PC-9 (cell line): ENCODE measurements at regions not wholly inside any gene's neighbourhood (a gene's known extent, or its start where the extent isn't known, plus 50 kb on each side); places are given as distances from the start of the nearest gene placed in this dataset.

Experiments
- BruUV-seq: library from RNA; stranded (reverse); fragments of 400-500 nt; replicated peaks from 2 replicates; lab custom pipeline; 2021; lab: Mats Ljungman, UMichigan
- CTCF ChIA-PET: fragments of 300-600 bp; sonication (Branson Sonifier 250); formaldehyde crosslinking; loops from one replicate; lab custom pipeline; 2022; ENCODE audit warnings: antibody characterized with exemption; lab: Charles Lee
- POLR2A ChIA-PET: fragments of 300-600 bp; sonication (Branson Sonifier 250); formaldehyde crosslinking; loops from one replicate; lab custom pipeline; 2022; ENCODE audit warnings: antibody characterized with exemption; ENCODE audit not compliant: unreplicated experiment; lab: Charles Lee
- DNase-seq, 2 experiments: peaks; one replicate each; pipeline versions ENCODE4 v3.0.0 to v3.0.0-alpha.2; 2015 to 2022; ENCODE audit warnings: mixed read lengths in 1 of 2
- H2AFZ ChIP-seq: fragments of 200-600 bp; sonication (generic); 2 replicates; pipeline ENCODE4 v1.8.1; 2017; ENCODE audit warnings: antibody characterized with exemption
- H3F3A ChIP-seq: fragments of 200-600 bp; sonication (generic); 2 replicates; pipeline ENCODE4 v1.8.1; 2017; ENCODE audit warnings: antibody characterized with exemption, mild to moderate bottlenecking, low read depth; ENCODE audit not compliant: insufficient read depth
- H3K27ac ChIP-seq: fragments of 200-600 bp; sonication (generic); 2 replicates; pipeline ENCODE4 v1.6.1; 2016; ENCODE audit warnings: mixed run types
- H3K27me3 ChIP-seq: fragments of 200-600 bp; sonication (generic); 2 replicates; pipeline ENCODE4 v1.6.1; 2016; ENCODE audit warnings: low read depth, mixed run types; ENCODE audit not compliant: insufficient read depth
- H3K36me3 ChIP-seq: fragments of 200-600 bp; sonication (generic); 2 replicates; pipeline ENCODE4 v1.6.1; 2016; ENCODE audit warnings: low read depth, mixed run types
- H3K4me1 ChIP-seq: fragments of 200-600 bp; sonication (generic); replicated peaks from 2 replicates; pipeline ENCODE4 v1.6.1; 2016; ENCODE audit warnings: mixed run types; ENCODE audit not compliant: insufficient read depth
- H3K4me2 ChIP-seq: fragments of 200-600 bp; sonication (generic); 2 replicates; pipeline ENCODE4 v1.6.1; 2017; ENCODE audit warnings: mixed run types
- H3K4me3 ChIP-seq: fragments of 200-600 bp; sonication (generic); 2 replicates; pipeline ENCODE4 v1.6.1; 2016; ENCODE audit warnings: mixed run types
- H3K79me2 ChIP-seq: fragments of 200-600 bp; sonication (generic); 2 replicates; pipeline ENCODE4 v1.6.1; 2017; ENCODE audit warnings: low read depth, mixed run types
- H3K9me2 ChIP-seq: fragments of 200-600 bp; sonication (generic); 2 replicates; pipeline ENCODE4 v1.8.1; 2017; ENCODE audit warnings: mild to moderate bottlenecking; ENCODE audit not compliant: insufficient read depth
- H3K9me3 ChIP-seq: fragments of 200-600 bp; sonication (generic); 2 replicates; pipeline ENCODE4 v1.8.1; 2016; ENCODE audit warnings: low read depth; ENCODE audit not compliant: insufficient read depth
- H4K20me1 ChIP-seq: fragments of 200-600 bp; sonication (generic); 2 replicates; pipeline ENCODE4 v1.8.1; 2017; ENCODE audit not compliant: insufficient read depth
- EZH2 ChIP-seq: fragments of 200-600 bp; sonication (generic); IDR thresholded peaks from 2 replicates; pipeline ENCODE4 v1.8.0; 2017; ENCODE audit warnings: antibody characterized with exemption, low read depth
- intact Hi-C: fragments of 100-400 bp; cut with micrococcal nuclease; formaldehyde crosslinking; loops from one replicate; pipeline ENCODE4 v1.10.0; 2022; ENCODE audit not compliant: unreplicated experiment
- TF ChIP-seq, protein P1 (sequence below): fragments of 200-600 bp; sonication (generic); conservative IDR thresholded peaks from 2 replicates; pipeline ENCODE4 v1.6.1; 2017; ENCODE audit warnings: mixed run types, antibody characterized with exemption, mild to moderate bottlenecking, moderate library complexity

DNA sequence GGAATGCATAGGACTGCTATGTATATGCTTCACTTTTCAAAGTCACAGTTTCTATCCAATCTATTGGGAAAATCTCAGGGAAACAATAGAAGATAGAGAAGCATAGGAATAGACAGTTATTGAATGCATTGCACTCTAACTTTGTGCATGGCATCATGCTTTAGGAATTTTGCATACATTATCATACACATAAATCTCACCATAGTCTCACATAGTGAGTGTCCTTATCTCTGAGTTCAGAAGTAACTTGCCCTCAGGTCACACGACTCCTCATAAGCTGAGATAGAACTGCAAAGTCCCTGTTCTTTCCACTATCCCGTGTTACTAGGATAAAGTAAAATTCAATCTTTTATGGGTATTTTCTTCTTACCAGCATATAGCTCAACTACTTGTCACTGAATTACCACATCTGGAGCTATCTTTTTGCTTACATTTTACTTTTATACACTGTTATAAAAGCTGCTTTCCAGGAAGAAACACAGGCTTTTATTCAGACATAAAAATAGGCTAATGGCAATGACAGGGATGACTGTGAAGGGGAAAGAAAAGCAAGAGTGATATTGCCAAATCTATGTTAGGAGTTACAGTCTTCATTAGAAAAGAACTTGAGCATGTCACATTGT, 666.9 kb downstream of the XIRP2 start:
- BruUV-seq: no TSS peak
- H3K36me3 ChIP-seq: no peaks in the 10 kb centered on the region
- no peak overlapping the region for H2AFZ ChIP-seq
- H3K9me2 ChIP-seq: no peaks in the 10 kb centered on the region
- ChIA-PET POLR2A (no interaction called here), CTCF (no interaction called here)
- no peaks in the 10 kb centered on the region for H3K4me1 ChIP-seq
- no peak overlapping the region for H3K4me2 ChIP-seq
- intact Hi-C loops: no loop called here
- no peak for DNase-seq
- no peaks in the 10 kb centered on the region for H3F3A ChIP-seq
- no peaks in the 10 kb centered on the region for H3K9me3 ChIP-seq
- no peak overlapping the region for H3K27ac ChIP-seq
- TF ChIP-seq, protein P1, sequence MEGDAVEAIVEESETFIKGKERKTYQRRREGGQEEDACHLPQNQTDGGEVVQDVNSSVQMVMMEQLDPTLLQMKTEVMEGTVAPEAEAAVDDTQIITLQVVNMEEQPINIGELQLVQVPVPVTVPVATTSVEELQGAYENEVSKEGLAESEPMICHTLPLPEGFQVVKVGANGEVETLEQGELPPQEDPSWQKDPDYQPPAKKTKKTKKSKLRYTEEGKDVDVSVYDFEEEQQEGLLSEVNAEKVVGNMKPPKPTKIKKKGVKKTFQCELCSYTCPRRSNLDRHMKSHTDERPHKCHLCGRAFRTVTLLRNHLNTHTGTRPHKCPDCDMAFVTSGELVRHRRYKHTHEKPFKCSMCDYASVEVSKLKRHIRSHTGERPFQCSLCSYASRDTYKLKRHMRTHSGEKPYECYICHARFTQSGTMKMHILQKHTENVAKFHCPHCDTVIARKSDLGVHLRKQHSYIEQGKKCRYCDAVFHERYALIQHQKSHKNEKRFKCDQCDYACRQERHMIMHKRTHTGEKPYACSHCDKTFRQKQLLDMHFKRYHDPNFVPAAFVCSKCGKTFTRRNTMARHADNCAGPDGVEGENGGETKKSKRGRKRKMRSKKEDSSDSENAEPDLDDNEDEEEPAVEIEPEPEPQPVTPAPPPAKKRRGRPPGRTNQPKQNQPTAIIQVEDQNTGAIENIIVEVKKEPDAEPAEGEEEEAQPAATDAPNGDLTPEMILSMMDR: no peak
- no peak for TF ChIP-seq EZH2
- H3K79me2 ChIP-seq: no peaks in the 10 kb centered on the region
- H3K27me3 ChIP-seq: no peaks in the 10 kb centered on the region
- H4K20me1 ChIP-seq: no peaks in the 10 kb centered on the region
- no peak overlapping the region for H3K4me3 ChIP-seq

DNA sequence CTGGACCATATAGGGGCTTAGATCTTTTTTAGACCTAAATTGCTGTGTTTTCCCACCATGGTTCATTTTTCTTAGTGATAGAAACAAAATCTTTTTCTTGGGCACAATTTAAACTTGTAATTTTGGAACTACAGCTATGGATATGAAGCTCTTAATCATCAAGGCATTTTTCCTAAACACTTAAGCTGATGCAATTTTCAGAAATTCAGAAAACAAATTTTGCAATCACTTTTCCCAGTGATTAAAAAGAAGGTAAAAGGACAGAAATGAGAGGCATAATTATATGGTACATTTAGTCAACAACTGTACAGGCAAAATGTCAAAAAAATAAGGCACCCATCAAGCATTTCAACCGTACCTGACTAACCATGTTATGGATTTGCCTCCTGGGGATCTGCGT, 665.4 kb downstream of the XIRP2 start:
- no peak for DNase-seq
- Histone ChIP-seq H3K27me3 (no peaks in the 10 kb centered on the region), H2AFZ (no peak overlapping the region), H3K27ac (no peak overlapping the region), H3K9me3 (no peaks in the 10 kb centered on the region), H4K20me1 (no peaks in the 10 kb centered on the region), H3K36me3 (no peaks in the 10 kb centered on the region), H3K4me3 (no peak overlapping the region), H3K79me2 (no peaks in the 10 kb centered on the region), H3K9me2 (no peaks in the 10 kb centered on the region), H3F3A (no peaks in the 10 kb centered on the region), H3K4me1 (no peaks in the 10 kb centered on the region), H3K4me2 (no peak overlapping the region)
- POLR2A ChIA-PET: no interaction called here
- TF ChIP-seq EZH2: no peak
- TF ChIP-seq, protein P1: no peak
- CTCF ChIA-PET: no interaction called here
- no TSS peak for BruUV-seq
- intact Hi-C loops: no loop called here

DNA sequence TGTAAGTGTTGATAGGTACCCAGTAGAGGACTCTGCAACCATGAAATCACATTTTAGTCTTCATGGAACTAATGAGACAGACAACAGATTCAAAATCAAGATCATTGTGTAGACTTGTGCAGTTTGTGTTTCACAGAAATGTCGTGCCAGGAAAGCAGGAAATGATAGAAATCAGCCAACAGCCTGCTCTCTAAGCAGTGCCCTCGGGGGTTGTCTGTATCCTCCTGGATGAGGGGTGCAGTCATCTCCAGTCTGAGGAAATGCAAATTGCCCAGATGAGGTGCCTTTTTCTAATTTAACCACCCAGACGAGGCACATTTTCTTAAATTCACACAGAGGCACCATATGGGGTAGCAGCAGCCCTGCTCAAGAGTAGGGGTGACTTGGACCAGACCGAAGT, 663.1 kb downstream of the XIRP2 start:
- Histone ChIP-seq H3K9me2 (no peaks in the 10 kb centered on the region), H3K27me3 (no peaks in the 10 kb centered on the region), H3K4me3 (no peak overlapping the region), H2AFZ (no peak overlapping the region), H3K79me2 (no peaks in the 10 kb centered on the region), H3K36me3 (no peaks in the 10 kb centered on the region), H4K20me1 (no peaks in the 10 kb centered on the region), H3K4me1 (no peaks in the 10 kb centered on the region), H3K27ac (no peak overlapping the region), H3K9me3 (no peaks in the 10 kb centered on the region), H3F3A (no peaks in the 10 kb centered on the region), H3K4me2 (no peak overlapping the region)
- TF ChIP-seq, protein P1: no peak
- no peak for TF ChIP-seq EZH2
- no peak for DNase-seq
- BruUV-seq: no TSS peak
- intact Hi-C loops: no loop called here
- ChIA-PET POLR2A (no interaction called here), CTCF (no interaction called here)
